ENCODE measurements at regions not wholly inside any gene's neighbourhood (a gene's known extent, or its start where the extent isn't known, plus 50 kb on each side); places are given as distances from the start of the nearest gene placed in this dataset.
A peak's percentile ranks its signal among the peaks of the same experiment; 100 is the strongest.

GRCh38 chr17:55668312-55668920 is 54.2 kb downstream of the TMEM100 start:
- DNase-seq = no peak

GRCh38 chr17:55666806-55667205 is 55.9 kb downstream of the TMEM100 start:
- DNase-seq = no peak

- no peak for DNase-seq
These were observed 58.4 kb downstream of the TMEM100 start for GRCh38 chr17:55664287-55664686.

GRCh38 chr17:55663400-55663799 is 59.3 kb downstream of the TMEM100 start:
- no peak for DNase-seq

- no peak for DNase-seq
These were observed 60.5 kb downstream of the TMEM100 start for GRCh38 chr17:55661963-55662834.

GRCh38 chr17:55661256-55661758 is 61.4 kb downstream of the TMEM100 start:
- DNase-seq = no peak

- no peak for DNase-seq
These were observed 62.3 kb downstream of the TMEM100 start for GRCh38 chr17:55660178-55660886.

- no peak for DNase-seq
These were observed 63.0 kb downstream of the TMEM100 start for GRCh38 chr17:55659661-55660060.

- DNase-seq = no peak
These were observed 66.9 kb downstream of the TMEM100 start for GRCh38 chr17:55655777-55656176.

GRCh38 chr17:55654821-55655220 is 67.8 kb downstream of the TMEM100 start:
- DNase-seq = no peak

GRCh38 chr17:55654022-55654421 is 68.6 kb downstream of the TMEM100 start:
- DNase-seq = no peak

- DNase-seq = no peak
These were observed 69.8 kb downstream of the TMEM100 start for GRCh38 chr17:55652825-55653224.

GRCh38 chr17:55652114-55652823 is 70.4 kb downstream of the TMEM100 start:
- no peak for DNase-seq

- DNase-seq = no peak
These were observed 72.6 kb downstream of the TMEM100 start for GRCh38 chr17:55649957-55650597.

- DNase-seq = no peak
These were observed 74.6 kb downstream of the TMEM100 start for GRCh38 chr17:55648086-55648485.

GRCh38 chr17:55645361-55645760 is 77.3 kb downstream of the TMEM100 start:
- DNase-seq = no peak

- DNase-seq = no peak
These were observed 78.3 kb downstream of the TMEM100 start for GRCh38 chr17:55644346-55644745.

GRCh38 chr17:55642741-55643140 is 79.9 kb downstream of the TMEM100 start:
- DNase-seq = no peak

GRCh38 chr17:55641676-55642081 is 81.0 kb downstream of the TMEM100 start:
- peak; percentile 40 to 54 for DNase-seq

GRCh38 chr17:55639096-55639495 is 83.6 kb downstream of the TMEM100 start:
- no peak for DNase-seq

- no peak for DNase-seq
These were observed 87.3 kb downstream of the TMEM100 start for GRCh38 chr17:55635253-55635914.

- no peak for DNase-seq
These were observed 88.0 kb downstream of the TMEM100 start for GRCh38 chr17:55634702-55635101.
